Skeletal muscle cell (primary cell): ENCODE measurements at regions not wholly inside any gene's neighbourhood (a gene's known extent, or its start where the extent isn't known, plus 50 kb on each side); places are given as distances from the start of the nearest gene placed in this dataset.

ENCODE experiments used
- DNase-seq: peaks from one replicate; pipeline ENCODE4 v3.0.0-alpha.2; 2010; ENCODE audit warnings: low read depth
- H3K4me3 ChIP-seq: 2 replicates; pipeline ENCODE4 v1.5.1; 2011; ENCODE audit warnings: low read depth, mild to moderate bottlenecking, control low read depth, low read length, moderate library complexity

DNA sequence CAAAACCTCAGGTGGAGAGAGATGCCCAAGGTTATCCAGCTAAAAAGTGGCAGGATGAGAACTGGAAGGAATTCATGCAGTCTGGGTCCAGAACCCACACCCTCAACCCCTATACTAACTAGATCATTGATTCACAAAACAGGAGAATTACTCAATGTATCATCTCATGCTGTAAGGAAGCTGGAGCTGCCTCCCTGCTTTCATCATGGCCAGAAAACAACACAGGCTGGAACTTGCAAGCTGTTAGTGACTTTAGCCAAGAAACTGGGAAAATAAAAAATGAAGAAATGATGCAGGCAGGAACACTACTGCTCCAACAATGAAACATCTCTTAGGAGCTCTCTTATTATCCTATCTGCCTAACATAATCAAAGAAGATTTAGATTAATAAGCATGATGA, 619.8 kb upstream of the CELF2 start:
- no peak overlapping the region for H3K4me3 ChIP-seq
- DNase-seq: no peak

DNA sequence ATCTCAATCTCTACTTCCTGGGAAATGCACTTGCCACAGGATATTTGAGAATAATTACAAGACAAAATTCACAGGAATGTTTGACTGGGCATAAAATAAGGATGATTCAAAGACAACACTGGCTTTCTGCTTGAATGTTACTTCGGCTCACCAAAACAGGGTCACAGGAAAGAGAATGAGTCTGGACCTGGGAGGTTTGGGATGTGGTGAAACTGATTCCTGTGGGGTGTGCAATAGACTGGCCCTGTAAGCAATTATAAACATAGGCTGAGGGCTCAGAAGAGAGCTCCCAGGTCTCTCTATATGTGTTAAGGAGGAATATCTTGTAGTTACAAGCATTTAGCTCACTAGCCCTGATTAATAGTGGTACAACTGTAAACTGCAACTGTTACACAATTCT, 613.9 kb upstream of the CELF2 start:
- no peak overlapping the region for H3K4me3 ChIP-seq
- DNase-seq: no peak

GRCh38 chr10:10417671-10418070, 600.0 kb upstream of the CELF2 start:
- no peak overlapping the region for H3K4me3 ChIP-seq
- no peak for DNase-seq

- no peak overlapping the region for H3K4me3 ChIP-seq
- DNase-seq: no peak
Measured at GRCh38 chr10:10418387-10418786, 599.3 kb upstream of the CELF2 start.

DNA sequence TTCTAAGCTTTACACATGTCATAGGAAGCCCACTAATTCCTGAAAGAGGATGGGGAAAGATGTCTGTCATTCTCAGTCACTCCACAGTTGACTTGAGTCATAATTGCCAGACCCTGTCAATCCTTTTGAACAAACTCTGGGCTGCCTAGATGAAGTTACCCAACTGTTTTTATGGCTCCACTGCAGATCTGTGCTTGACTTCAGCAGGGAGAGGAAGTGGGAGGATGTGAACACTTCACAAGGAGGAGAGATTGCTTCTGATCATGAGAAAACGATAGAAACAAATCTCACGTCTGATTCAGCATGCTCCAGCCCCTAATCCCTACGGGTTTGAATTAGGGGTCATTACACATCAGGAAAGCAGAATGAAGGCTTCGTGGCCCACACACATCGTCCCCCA, 596.6 kb upstream of the CELF2 start:
- no peak for DNase-seq
- H3K4me3 ChIP-seq: no peak overlapping the region

DNA sequence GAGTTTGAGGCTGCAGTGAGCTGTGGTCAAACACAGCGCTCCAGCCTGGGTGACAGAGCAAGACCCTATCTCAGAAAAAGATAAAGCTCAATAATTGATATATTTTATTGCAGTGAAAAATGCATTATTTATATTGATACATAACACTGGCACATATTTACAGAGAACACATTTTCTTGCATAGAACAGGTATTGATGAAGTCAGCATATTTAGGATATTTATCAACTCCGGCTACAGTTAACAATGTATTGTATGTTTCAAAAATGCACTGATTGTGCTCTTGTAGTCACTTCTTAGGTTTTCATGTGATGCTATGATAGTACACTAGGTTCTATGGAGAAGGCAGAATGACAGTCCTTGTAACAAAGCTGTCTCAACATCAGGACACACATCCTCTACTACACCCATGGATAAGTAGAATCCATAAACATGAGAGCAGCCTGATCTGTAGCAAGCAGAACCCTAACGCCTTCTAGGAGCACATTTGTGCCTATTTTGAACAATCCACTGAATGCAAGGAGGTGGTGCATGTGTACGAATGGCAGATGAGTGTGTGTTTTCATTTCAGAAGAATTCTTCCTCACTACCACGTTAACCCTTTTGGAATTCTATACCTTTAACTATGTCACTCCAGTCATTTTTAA, 586.1 kb upstream of the CELF2 start:
- no peak overlapping the region for H3K4me3 ChIP-seq
- DNase-seq: no peak

DNA sequence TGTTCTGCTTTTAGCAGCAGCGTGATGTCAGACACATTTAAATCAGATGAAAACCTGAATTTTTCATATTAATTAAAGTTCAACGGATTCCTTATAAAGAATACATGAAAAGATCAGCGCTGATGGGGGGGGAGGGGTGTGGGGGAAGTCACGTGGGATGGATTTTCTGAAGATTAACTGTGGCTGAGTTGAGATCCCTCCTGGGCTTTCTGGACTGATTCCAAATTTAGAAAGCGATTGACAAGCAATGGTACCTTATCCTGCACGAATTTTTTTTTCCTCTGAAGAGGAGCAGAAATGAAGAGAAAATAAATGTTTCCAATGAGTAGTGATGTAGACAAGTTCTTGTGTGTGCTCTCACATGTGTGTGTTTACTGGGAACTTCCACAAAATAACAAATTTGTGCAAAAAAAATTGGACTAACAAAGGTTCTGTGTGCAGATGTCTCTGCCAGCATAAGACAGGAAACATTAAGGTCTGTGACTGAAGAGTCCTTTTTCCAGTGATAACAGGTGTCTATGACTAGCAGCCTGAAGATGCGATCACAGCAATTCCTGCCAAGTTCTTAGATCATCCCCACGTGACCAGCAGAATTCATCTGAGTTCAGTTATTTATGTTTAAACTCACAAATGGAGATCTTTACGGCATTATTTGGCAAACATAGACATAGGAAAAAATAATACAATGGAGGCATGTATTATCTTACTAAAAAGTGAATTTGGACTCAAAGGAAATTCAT, 585.2 kb upstream of the CELF2 start:
- no peak for DNase-seq
- no peak overlapping the region for H3K4me3 ChIP-seq

- no peak for DNase-seq
Measured at GRCh38 chr10:10434312-10434711, 583.4 kb upstream of the CELF2 start.

DNA sequence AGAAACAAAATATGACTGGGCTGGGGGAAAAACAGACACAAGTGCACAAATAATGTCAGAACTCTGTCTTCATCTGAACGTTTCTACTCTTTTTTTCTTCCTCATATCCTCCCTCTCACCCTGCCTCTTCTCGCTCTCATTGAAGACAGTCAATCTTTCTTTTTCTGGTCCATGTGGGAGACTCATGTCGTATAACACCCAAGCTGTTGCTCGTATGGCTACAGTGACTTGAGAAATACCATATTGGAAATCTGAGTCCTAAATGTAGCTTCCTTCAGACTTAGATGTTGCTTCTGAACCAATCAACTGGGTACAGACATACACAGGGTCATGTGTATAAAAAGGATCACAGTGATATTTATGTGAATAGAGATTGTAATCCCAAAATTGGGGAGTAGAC, 579.8 kb upstream of the CELF2 start:
- no peak for DNase-seq

More at GRCh38 chr10:10434312-10434711, 583.4 kb upstream of the CELF2 start:
- no peak overlapping the region for H3K4me3 ChIP-seq

DNA sequence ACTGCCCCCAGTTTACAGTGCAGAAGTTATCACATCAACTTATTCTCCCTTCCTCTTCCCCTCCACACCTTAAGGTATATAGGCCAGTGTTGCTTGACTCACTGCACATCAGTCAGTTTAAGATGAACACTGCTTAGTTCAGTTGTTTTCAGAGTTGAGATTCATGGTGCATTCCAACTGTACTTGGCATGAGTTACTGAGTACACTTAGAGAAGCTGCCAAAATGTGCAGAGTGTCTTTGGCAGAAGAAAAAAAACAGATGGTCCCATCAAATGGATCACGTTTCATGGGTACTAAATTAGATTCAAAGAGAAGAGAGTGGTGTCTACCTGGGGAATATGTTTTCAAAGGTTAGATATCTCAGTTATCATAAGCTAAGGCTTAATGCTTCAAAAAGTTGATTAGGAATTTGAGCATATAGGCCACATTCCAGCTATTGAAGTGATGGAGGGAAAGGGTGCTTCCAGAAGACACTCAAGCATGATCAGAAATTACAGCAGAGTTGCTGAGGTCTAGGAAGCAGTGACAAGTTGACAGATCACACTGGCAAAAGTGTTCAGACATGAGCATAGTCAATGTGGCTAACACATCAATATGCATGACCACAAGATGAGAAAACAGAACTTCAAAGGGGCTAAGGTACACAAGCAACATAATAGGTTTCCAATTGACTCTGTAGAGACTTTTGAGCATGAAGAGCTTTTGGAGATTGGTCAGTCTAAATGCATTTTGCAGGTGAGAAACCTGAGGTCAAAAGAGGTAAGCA, 579.2 kb upstream of the CELF2 start:
- H3K4me3 ChIP-seq: no peak overlapping the region
- DNase-seq: no peak

More for the DNA sequence above, 579.8 kb upstream of the CELF2 start:
- no peak overlapping the region for H3K4me3 ChIP-seq

- no peak overlapping the region for H3K4me3 ChIP-seq
- no peak for DNase-seq
Measured at GRCh38 chr10:10456856-10457255, 560.8 kb upstream of the CELF2 start.

DNA sequence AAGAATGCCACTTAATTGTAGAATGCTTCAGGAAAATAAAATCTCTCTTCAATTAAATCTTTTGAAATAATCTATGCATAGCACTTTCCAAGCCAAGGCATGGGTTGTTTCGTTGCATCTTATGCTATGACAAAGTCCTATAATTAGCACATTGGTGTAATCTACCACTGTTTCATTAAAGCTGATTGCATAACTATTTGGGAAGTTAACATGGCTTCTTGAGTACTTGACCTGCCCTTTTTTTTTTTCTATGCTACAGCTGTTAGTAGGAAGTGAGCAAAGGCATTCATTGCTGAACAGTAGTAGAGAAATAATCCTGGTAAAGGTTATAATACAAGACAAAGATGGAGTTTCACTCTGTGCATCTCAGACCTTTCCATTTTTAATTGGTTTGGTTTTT, 557.2 kb upstream of the CELF2 start:
- no peak overlapping the region for H3K4me3 ChIP-seq
- DNase-seq: no peak

- DNase-seq: no peak
- H3K4me3 ChIP-seq: no peak overlapping the region
Measured at GRCh38 chr10:10462151-10462941, 555.3 kb upstream of the CELF2 start.

- no peak for DNase-seq
- no peak overlapping the region for H3K4me3 ChIP-seq
Measured at GRCh38 chr10:10471758-10472157, 545.9 kb upstream of the CELF2 start.

DNA sequence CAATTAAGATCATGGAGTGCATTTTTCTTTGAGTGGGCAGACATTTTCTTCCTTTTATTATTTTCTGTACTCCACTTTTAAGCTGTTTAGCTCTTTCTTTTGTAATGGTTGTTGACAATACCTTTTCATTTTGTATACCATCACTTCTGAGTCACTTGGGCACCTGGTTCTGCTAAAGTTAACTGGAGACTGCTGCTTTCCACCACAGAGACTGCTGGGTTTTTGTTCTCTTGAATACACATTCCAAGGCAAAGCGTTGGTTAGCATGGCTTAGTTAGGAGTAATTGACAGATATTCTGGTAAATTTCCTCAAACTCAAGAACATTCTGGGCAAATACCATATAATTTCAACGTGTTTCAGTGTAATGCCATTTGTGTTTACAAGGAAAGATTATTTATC, 541.9 kb upstream of the CELF2 start:
- DNase-seq: no peak
- no peak overlapping the region for H3K4me3 ChIP-seq

GRCh38 chr10:10477844-10478243, 539.8 kb upstream of the CELF2 start:
- no peak for DNase-seq
- H3K4me3 ChIP-seq: no peak overlapping the region

DNA sequence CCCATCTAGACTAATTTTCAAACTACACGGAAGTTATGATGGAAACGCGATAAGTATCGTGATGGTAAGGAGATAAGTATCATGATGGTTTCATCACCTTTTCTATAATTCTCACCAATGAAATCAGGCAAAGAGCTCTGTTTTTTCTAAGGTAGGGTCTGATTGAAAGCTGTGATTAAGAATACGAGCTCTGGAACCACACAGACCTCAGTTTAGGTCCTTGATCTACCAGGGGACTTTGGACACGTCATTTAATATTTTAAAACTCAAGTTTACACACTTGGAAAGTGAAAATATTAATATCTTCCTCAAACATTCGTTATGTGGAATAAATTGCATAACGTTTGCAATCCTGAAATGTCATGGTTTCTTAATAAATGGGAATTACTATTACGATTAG, 538.2 kb upstream of the CELF2 start:
- H3K4me3 ChIP-seq: no peak overlapping the region
- DNase-seq: no peak

GRCh38 chr10:10482613-10483012, 535.1 kb upstream of the CELF2 start:
- no peak overlapping the region for H3K4me3 ChIP-seq
- DNase-seq: no peak

GRCh38 chr10:10489076-10489475, 528.6 kb upstream of the CELF2 start:
- DNase-seq: no peak
- H3K4me3 ChIP-seq: no peak overlapping the region
